Type B pancreatic cell (in vitro differentiated cells): ENCODE measurements at regions not wholly inside any gene's neighbourhood (a gene's known extent, or its start where the extent isn't known, plus 50 kb on each side); places are given as distances from the start of the nearest gene placed in this dataset.

Experiments
- DNase-seq: peaks from one replicate; pipeline ENCODE4 v3.0.0; 2021; ENCODE audit warnings: mixed read lengths; ENCODE audit not compliant: unreplicated experiment; ENCODE audit errors: extremely low spot score
- H3K27ac Mint-ChIP-seq: 2 replicates; pipeline ENCODE4 v1.8.0; 2021; ENCODE audit warnings: mild to moderate bottlenecking, mixed read lengths
- H3K27me3 Mint-ChIP-seq: 2 replicates; pipeline ENCODE4 v1.8.0; 2021; ENCODE audit warnings: mixed read lengths
- H3K36me3 Mint-ChIP-seq: 2 replicates; pipeline ENCODE4 v1.8.0; 2021; ENCODE audit warnings: mixed read lengths
- H3K4me1 Mint-ChIP-seq: one replicate; pipeline ENCODE4 v1.8.0; 2021; ENCODE audit warnings: mixed read lengths; ENCODE audit not compliant: unreplicated experiment
- H3K4me3 Mint-ChIP-seq: 2 replicates; pipeline ENCODE4 v1.8.0; 2021; ENCODE audit warnings: mild to moderate bottlenecking, mixed read lengths
- H3K9me3 Mint-ChIP-seq: 2 replicates; pipeline ENCODE4 v1.8.0; 2021; ENCODE audit warnings: mixed read lengths
- TF ChIP-seq, protein P1 (sequence below): fragments of 200-600 bp; sonication (generic); conservative IDR thresholded peaks from 2 replicates; pipeline ENCODE4 v1.5.0; 2021; ENCODE audit warnings: antibody characterized with exemption, mild to moderate bottlenecking

DNA sequence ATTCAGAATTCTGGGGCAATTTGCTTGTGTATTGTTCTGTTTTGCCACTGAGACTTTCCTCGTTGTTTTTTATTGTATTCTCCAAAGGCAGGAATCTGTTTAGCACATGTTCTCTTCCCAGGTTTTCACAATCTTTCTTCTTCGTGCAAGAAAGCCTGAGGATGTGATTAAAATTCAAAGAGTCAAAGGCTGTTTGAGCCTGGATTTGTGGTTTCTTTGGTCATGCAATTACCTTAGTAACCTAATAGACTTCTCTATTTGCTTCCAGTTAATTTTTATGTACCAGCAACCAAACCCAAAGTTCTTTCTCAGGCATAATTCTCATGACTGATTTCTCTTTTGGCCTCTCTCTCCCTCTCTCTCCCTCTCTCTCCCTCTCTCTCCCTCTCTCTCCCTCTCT, 1420.1 kb upstream of the TENM3 start:
- TF ChIP-seq, protein P1, sequence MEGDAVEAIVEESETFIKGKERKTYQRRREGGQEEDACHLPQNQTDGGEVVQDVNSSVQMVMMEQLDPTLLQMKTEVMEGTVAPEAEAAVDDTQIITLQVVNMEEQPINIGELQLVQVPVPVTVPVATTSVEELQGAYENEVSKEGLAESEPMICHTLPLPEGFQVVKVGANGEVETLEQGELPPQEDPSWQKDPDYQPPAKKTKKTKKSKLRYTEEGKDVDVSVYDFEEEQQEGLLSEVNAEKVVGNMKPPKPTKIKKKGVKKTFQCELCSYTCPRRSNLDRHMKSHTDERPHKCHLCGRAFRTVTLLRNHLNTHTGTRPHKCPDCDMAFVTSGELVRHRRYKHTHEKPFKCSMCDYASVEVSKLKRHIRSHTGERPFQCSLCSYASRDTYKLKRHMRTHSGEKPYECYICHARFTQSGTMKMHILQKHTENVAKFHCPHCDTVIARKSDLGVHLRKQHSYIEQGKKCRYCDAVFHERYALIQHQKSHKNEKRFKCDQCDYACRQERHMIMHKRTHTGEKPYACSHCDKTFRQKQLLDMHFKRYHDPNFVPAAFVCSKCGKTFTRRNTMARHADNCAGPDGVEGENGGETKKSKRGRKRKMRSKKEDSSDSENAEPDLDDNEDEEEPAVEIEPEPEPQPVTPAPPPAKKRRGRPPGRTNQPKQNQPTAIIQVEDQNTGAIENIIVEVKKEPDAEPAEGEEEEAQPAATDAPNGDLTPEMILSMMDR, result no peak
- H3K4me1 Mint-ChIP-seq, result peaks cover 10% of the 10 kb centered on the region
- no peak for DNase-seq
- no peaks in the 10 kb centered on the region for H3K9me3 Mint-ChIP-seq
- no peaks in the 10 kb centered on the region for H3K27me3 Mint-ChIP-seq
- no peak overlapping the region for H3K27ac Mint-ChIP-seq
- no peak overlapping the region for H3K4me3 Mint-ChIP-seq
- H3K36me3 Mint-ChIP-seq, result no peaks in the 10 kb centered on the region

DNA sequence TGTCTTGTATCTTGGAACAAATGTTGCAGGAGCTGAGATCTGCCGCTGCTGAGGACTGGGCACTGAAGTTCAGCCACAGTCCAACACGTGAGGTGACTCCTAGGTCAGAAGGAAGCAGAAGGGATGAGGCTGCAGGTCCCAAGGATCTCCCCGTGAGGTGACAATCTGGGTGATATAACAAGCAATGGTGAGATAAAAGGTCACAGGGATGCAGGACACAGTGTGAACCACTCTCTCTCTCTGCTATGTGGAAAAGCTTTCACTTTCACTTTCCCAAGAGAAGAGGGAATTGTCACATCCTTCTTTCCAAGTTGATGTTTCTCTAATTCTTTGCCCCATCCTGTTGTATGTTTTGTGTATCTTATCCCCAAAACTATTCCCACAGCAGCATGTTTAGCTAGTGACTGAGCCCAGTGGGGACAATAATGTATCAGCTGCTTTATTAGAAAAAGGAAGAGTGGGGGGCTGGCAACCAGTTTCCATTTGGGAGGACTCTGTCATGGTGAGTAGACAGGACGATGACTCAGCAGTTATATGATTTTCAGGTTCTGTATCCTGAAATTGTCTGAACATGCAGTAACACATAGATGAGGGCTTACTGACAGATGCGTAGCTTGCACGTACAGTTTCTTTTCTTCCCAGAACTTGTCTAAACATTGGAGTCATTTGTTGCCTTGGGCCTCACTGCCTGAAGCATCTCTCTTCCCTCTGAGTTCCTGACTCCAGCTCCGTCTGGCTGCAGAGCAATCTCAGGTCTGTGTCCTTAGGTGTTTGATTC, 1415.8 kb upstream of the TENM3 start:
- Mint-ChIP-seq H3K27me3 (no peaks in the 10 kb centered on the region), H3K27ac (peak overlapping the region; percentile 29), H3K4me3 (peak overlapping the region; percentile 4), H3K36me3 (no peaks in the 10 kb centered on the region), H3K9me3 (peaks cover 4% of the 10 kb centered on the region), H3K4me1 (peaks cover 15% of the 10 kb centered on the region)
- TF ChIP-seq, protein P1, result no peak
- DNase-seq, result no peak

DNA sequence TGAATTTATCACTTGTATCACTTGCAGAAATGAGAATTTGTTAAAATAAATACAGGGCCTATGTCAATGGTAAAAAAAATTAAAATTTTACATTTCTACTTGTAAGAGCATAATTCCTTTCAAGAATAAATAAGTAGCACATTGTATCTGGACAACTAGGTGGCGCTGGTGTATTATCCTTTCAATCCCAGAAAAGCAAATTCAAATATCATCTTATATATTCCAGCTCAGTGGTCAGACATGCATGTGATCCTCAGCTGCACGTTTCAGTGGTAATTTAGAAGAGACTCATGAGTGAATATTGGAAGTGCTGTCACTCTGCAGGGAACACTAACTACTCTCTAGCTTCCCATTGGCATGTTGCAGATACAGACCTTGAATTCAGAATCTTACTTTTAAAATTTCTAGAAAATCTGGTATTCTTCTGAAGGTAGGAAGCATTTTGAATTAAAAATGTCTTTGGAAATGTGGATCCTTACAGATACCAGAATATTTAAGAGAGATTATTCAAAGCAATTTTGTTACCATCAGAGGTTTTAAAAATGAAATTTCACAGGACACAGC, 1414.7 kb upstream of the TENM3 start:
- TF ChIP-seq, protein P1, result peak; percentile 90
- no peaks in the 10 kb centered on the region for H3K36me3 Mint-ChIP-seq
- H3K4me3 Mint-ChIP-seq, result no peak overlapping the region
- peaks cover 15% of the 10 kb centered on the region for H3K4me1 Mint-ChIP-seq
- DNase-seq, result no peak
- H3K27me3 Mint-ChIP-seq, result no peaks in the 10 kb centered on the region
- peaks cover 4% of the 10 kb centered on the region for H3K9me3 Mint-ChIP-seq
- no peak overlapping the region for H3K27ac Mint-ChIP-seq

DNA sequence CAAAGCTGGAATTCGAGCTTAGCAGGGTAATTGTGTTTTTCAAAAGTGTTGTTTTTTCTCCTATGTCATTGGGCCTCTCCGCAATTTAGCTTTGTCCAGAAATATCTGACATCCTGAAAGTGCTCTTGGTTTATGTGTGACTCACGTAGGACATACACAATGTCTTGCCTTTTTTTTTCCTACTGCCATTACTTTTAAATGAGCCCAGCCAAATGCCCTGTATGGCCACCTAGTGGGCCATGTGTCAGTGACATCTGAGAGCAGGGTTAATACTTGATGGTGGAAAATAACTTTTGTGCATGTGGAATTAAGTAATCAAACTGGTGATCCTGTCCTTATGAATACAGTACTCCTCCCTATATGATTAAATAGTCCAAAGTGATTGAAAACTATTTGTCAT, 1411.1 kb upstream of the TENM3 start:
- TF ChIP-seq, protein P1, result peak; percentile 58

DNA sequence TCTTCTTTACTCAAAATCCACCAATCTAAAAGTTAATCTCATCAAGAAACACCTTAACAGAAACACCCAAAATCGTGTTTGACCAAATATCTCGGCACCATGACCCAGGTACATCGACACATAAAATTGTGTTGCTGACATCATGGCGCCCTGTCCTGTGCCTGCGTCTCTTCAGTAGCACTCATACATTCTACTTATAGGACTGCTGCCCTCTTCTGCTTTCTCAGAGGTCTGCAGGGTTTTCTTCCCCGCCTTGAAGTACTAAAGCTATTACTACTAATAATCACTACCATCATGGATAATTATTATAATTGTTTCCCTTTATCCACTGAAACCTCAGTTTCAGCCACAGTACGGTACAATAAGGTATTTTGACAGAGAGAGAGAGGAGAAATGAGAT, 1403.1 kb upstream of the TENM3 start:
- Mint-ChIP-seq H3K27me3 (no peaks in the 10 kb centered on the region), H3K4me3 (no peak overlapping the region), H3K4me1 (peaks cover 2% of the 10 kb centered on the region), H3K9me3 (peaks cover 4% of the 10 kb centered on the region), H3K27ac (no peak overlapping the region), H3K36me3 (no peaks in the 10 kb centered on the region)
- TF ChIP-seq, protein P1, result no peak
- no peak for DNase-seq

More for the DNA sequence above, 1411.1 kb upstream of the TENM3 start:
- no peak for DNase-seq
- H3K4me3 Mint-ChIP-seq, result no peak overlapping the region
- no peaks in the 10 kb centered on the region for H3K27me3 Mint-ChIP-seq
- peaks cover 19% of the 10 kb centered on the region for H3K4me1 Mint-ChIP-seq
- H3K27ac Mint-ChIP-seq, result no peak overlapping the region
- H3K36me3 Mint-ChIP-seq, result no peaks in the 10 kb centered on the region
- peaks cover 4% of the 10 kb centered on the region for H3K9me3 Mint-ChIP-seq
